Endothelial cell of umbilical vein (primary cell): ENCODE measurements at regions not wholly inside any gene's neighbourhood (a gene's known extent, or its start where the extent isn't known, plus 50 kb on each side); places are given as distances from the start of the nearest gene placed in this dataset.

Experiments used
- BruUV-seq: library from RNA; stranded (reverse); fragments of 400-500 nt; replicated peaks from 2 replicates; lab custom pipeline; 2021; lab: Mats Ljungman, UMichigan
- CTCF ChIA-PET: fragments of 300-600, 350-600 bp; sonication (Branson Sonifier 250); formaldehyde crosslinking; loops from one replicate; lab custom pipeline; 2021; ENCODE audit warnings: antibody characterized with exemption, inconsistent platforms; lab: Charles Lee
- POLR2A ChIA-PET: fragments of 300-600, 350-600 bp; sonication (Branson Sonifier 250); formaldehyde crosslinking; loops from one replicate; lab custom pipeline; 2021; ENCODE audit warnings: antibody characterized with exemption, inconsistent platforms; lab: Charles Lee
- DNase-seq: peaks from one replicate; pipeline ENCODE4 v3.0.0-alpha.2; 2011; ENCODE audit warnings: low read depth, low spot score
- FAIRE-seq: peaks from 2 replicates; lab custom pipeline; 2011; peaks lifted over from hg19 to GRCh38; lab: Jason Lieb, UNC
- H2AFZ ChIP-seq: 2 replicates; pipeline ENCODE4 v1.6.0; 2012; ENCODE audit warnings: low read depth, low read length, control low read depth, inconsistent platforms
- H3K27ac ChIP-seq: 2 replicates; pipeline ENCODE4 v1.5.1; 2011; ENCODE audit warnings: low read depth, mild to moderate bottlenecking, control low read depth, low read length, moderate library complexity; ENCODE audit not compliant: insufficient read depth
- H3K27me3 ChIP-seq, 2 experiments: 2 replicates each; pipeline versions ENCODE4 v1.6.0 to v1.6.1; 2011; ENCODE audit warnings: low read length in 2 of 2, mixed read lengths in 1 of 2; ENCODE audit not compliant: control insufficient read depth in 2 of 2, insufficient read depth in 2 of 2
- H3K36me3 ChIP-seq, 2 experiments: 2 replicates in 1 of 2; 3 replicates in 1 of 2; pipeline ENCODE4 v1.5.1; 2011; ENCODE audit warnings: low read length in 2 of 2, mild to moderate bottlenecking in 1 of 2, moderate library complexity in 1 of 2; ENCODE audit not compliant: control insufficient read depth in 2 of 2, insufficient read depth in 2 of 2; ENCODE audit errors: extremely low read depth in 1 of 2
- H3K4me1 ChIP-seq: 3 replicates; pipeline ENCODE4 v1.5.1; 2011; ENCODE audit warnings: mild to moderate bottlenecking, low read length; ENCODE audit not compliant: control insufficient read depth, insufficient read depth; ENCODE audit errors: extremely low read depth
- H3K4me2 ChIP-seq: 2 replicates; pipeline ENCODE4 v1.6.1; 2011; ENCODE audit warnings: low read length, control low read depth, mixed read lengths; ENCODE audit not compliant: insufficient read depth
- H3K4me3 ChIP-seq, 3 experiments: fragments of 200-600 bp in 1 of 3; sonication (generic), shearing (Covaris generic) in 1 of 3; replicated peaks in 1 of 3; 2 replicates each; pipeline ENCODE4 v1.5.1; 2011 to 2016; ENCODE audit warnings: control low read depth in 3 of 3, low read length in 3 of 3, mild to moderate bottlenecking in 2 of 3, inconsistent platforms in 1 of 3, low read depth in 1 of 3, moderate library complexity in 1 of 3; ENCODE audit not compliant: insufficient read depth in 1 of 3
- H3K79me2 ChIP-seq: 2 replicates; pipeline ENCODE4 v1.6.0; 2012; ENCODE audit warnings: low read length, inconsistent platforms; ENCODE audit not compliant: control insufficient read depth, insufficient read depth
- H3K9ac ChIP-seq: replicated peaks from 2 replicates; pipeline ENCODE3; 2011; ENCODE audit warnings: low read length, control low read depth; ENCODE audit not compliant: insufficient read depth; ENCODE audit errors: extremely low read depth
- H3K9me1 ChIP-seq: replicated peaks from 3 replicates; pipeline ENCODE4 v1.6.0; 2011; ENCODE audit warnings: mild to moderate bottlenecking, low read length; ENCODE audit not compliant: control insufficient read depth, insufficient read depth; ENCODE audit errors: extremely low read depth
- H3K9me3 ChIP-seq: replicated peaks from 2 replicates; pipeline ENCODE4 v1.5.1; 2012; ENCODE audit warnings: low read length, inconsistent platforms; ENCODE audit not compliant: control insufficient read depth, insufficient read depth
- H4K20me1 ChIP-seq: replicated peaks from 2 replicates; pipeline ENCODE3; 2011; ENCODE audit warnings: mild to moderate bottlenecking, low read length; ENCODE audit not compliant: control insufficient read depth, insufficient read depth; ENCODE audit errors: extremely low read depth
- EZH2 ChIP-seq: IDR thresholded peaks from 2 replicates; pipeline ENCODE4 v1.6.1; 2012; ENCODE audit warnings: borderline replicate concordance, low read depth, mild to moderate bottlenecking, moderate library complexity, low read length, inconsistent platforms; ENCODE audit not compliant: severe bottlenecking
- FOS ChIP-seq: IDR thresholded peaks from 2 replicates; pipeline ENCODE4 v1.6.1; 2011; ENCODE audit warnings: mild to moderate bottlenecking, low read length, moderate library complexity, borderline replicate concordance; ENCODE audit not compliant: insufficient read depth
- GATA2 ChIP-seq: IDR thresholded peaks from 2 replicates; pipeline ENCODE4 v1.7.0; 2011; ENCODE audit warnings: low read depth, mild to moderate bottlenecking, moderate library complexity, mixed read lengths, low read length; ENCODE audit not compliant: insufficient read length, insufficient read depth
- JUN ChIP-seq: IDR thresholded peaks from 2 replicates; pipeline ENCODE4 v1.6.1; 2011; ENCODE audit warnings: borderline replicate concordance, low read depth; ENCODE audit not compliant: insufficient read length, insufficient read depth
- MYC ChIP-seq: IDR thresholded peaks from one replicate; pipeline ENCODE4 v1.6.1; 2011; ENCODE audit warnings: mild to moderate bottlenecking, low read depth, low read length
- POLR2A ChIP-seq: IDR thresholded peaks from 2 replicates; pipeline ENCODE4 v1.6.1; 2012; ENCODE audit warnings: low read depth, mild to moderate bottlenecking, control low read depth, low read length
- POLR2AphosphoS5 ChIP-seq: IDR thresholded peaks from 2 replicates; pipeline ENCODE4 v1.6.1; 2012; ENCODE audit warnings: low read depth, mild to moderate bottlenecking, control low read depth, low read length, moderate library complexity; ENCODE audit not compliant: insufficient read depth
- dilution Hi-C: fragments of 300-500 bp; cut with MboI; formaldehyde crosslinking; loops from one replicate; pipeline ENCODE4 v1.15.0; 2019; ENCODE audit warnings: low sequenced_read_pairs; ENCODE audit not compliant: extremely low pct_ligation_motif_present
- intact Hi-C: fragments of 100-400 bp; cut with micrococcal nuclease; formaldehyde crosslinking; loops from one replicate; pipeline ENCODE4 v1.10.0; 2022
- TF ChIP-seq, protein P1 (sequence below), 2 donors: IDR thresholded peaks; 1 replicate in 1 of 2; 2 replicates in 1 of 2; pipeline ENCODE4 v1.5.1; 2011; ENCODE audit warnings: low read length in 2 of 2, mild to moderate bottlenecking in 2 of 2, moderate library complexity in 2 of 2, control low read depth in 1 of 2, inconsistent platforms in 1 of 2, low read depth in 1 of 2; ENCODE audit not compliant: insufficient read depth in 1 of 2; ENCODE audit errors: extremely low read depth in 1 of 2
- TF ChIP-seq, protein P2 (sequence below): IDR thresholded peaks from 2 replicates; pipeline ENCODE4 v1.6.1; 2011; ENCODE audit not compliant: insufficient read depth, insufficient read length

DNA sequence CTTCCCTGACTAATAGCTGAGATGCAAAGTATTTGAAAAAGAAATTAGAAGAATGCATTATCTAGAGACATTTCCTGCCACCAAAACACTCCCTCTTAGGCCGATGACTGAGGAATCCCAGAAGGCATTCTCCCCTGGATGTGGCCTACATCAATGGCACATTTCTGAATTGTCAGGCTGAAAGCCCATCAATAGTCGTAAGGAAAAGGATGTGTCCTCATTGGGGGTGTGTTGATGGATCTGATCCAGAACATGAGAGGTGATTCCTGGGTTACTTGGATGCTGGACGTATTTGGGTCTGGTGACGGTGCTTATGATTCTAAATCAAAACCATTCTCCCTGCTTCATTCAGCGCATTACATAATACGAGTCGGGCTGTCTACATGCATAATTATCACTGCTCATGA is 216.9 kb upstream of the CDIN1 start:
- H3K4me2 ChIP-seq, result no peak overlapping the region
- H3K27me3 ChIP-seq, result no peaks in the 10 kb centered on the region
- no peaks in the 10 kb centered on the region for H3K9me3 ChIP-seq
- dilution Hi-C loops (no loop called here), intact Hi-C loops (no loop called here)
- no peak overlapping the region for H3K9ac ChIP-seq
- no peaks in the 10 kb centered on the region for H3K36me3 ChIP-seq
- H3K9me1 ChIP-seq, result no peaks in the 10 kb centered on the region
- H3K4me3 ChIP-seq, result no peak overlapping the region
- ChIA-PET POLR2A (no interaction called here), CTCF (interaction anchor here (0.6 to 1.2 kb wide), 2 partner anchors 10 to 24 kb away, joined by 3 read pairs; no protein-coding TSS in a partner anchor)
- H2AFZ ChIP-seq, result no peak overlapping the region
- H4K20me1 ChIP-seq, result no peaks in the 10 kb centered on the region
- FAIRE-seq (no peak), DNase-seq (no peak)
- no peaks in the 10 kb centered on the region for H3K4me1 ChIP-seq
- H3K79me2 ChIP-seq, result no peaks in the 10 kb centered on the region
- no TSS peak for BruUV-seq
- no peak overlapping the region for H3K27ac ChIP-seq
- TF ChIP-seq, protein P1, sequence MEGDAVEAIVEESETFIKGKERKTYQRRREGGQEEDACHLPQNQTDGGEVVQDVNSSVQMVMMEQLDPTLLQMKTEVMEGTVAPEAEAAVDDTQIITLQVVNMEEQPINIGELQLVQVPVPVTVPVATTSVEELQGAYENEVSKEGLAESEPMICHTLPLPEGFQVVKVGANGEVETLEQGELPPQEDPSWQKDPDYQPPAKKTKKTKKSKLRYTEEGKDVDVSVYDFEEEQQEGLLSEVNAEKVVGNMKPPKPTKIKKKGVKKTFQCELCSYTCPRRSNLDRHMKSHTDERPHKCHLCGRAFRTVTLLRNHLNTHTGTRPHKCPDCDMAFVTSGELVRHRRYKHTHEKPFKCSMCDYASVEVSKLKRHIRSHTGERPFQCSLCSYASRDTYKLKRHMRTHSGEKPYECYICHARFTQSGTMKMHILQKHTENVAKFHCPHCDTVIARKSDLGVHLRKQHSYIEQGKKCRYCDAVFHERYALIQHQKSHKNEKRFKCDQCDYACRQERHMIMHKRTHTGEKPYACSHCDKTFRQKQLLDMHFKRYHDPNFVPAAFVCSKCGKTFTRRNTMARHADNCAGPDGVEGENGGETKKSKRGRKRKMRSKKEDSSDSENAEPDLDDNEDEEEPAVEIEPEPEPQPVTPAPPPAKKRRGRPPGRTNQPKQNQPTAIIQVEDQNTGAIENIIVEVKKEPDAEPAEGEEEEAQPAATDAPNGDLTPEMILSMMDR (IDR thresholded peaks at IDR 0.05; ENCODE audit: extremely low read depth in 1 of 2, insufficient read depth in 1 of 2, low read depth in 1 of 2, low read length in 2 of 2), result no peak
- TF ChIP-seq MYC (no peak), JUN (no peak), GATA2 (no peak), POLR2A (no peak), FOS (no peak), EZH2 (no peak), POLR2AphosphoS5 (no peak)
- TF ChIP-seq, protein P2, sequence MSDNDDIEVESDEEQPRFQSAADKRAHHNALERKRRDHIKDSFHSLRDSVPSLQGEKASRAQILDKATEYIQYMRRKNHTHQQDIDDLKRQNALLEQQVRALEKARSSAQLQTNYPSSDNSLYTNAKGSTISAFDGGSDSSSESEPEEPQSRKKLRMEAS, result no peak
